GM12878 (cell line): ENCODE measurements at regions not wholly inside any gene's neighbourhood (a gene's known extent, or its start where the extent isn't known, plus 50 kb on each side); places are given as distances from the start of the nearest gene placed in this dataset.

ENCODE experiments used
- ATAC-seq: fragments of 200-7000 bp; cut with Tn5 transposase; 3 replicates; pipeline ENCODE4 v1.9.1; 2020; ENCODE audit warnings: mild to moderate bottlenecking, moderate library complexity
- BruUV-seq: library from RNA; stranded (reverse); fragments of 400-500 nt; replicated peaks from 2 replicates; lab custom pipeline; 2021; lab: Mats Ljungman, UMichigan
- CTCF ChIA-PET: fragments of 300-600 bp; sonication (Branson Sonifier 250); formaldehyde crosslinking; extraction: SDS; loops from one replicate; lab custom pipeline; 2021; ENCODE audit warnings: inconsistent platforms; lab: Yijun Ruan, JAX
- POLR2A ChIA-PET: fragments of 350-600 bp; formaldehyde crosslinking; extraction: SDS; loops from one replicate; lab custom pipeline; 2021; ENCODE audit warnings: inconsistent platforms; lab: Charles Lee
- RAD21 ChIA-PET: fragments of 300-600 bp; sonication (Branson Sonifier 250); formaldehyde crosslinking; loops from one replicate; lab custom pipeline; 2023; ENCODE audit warnings: antibody characterized with exemption; ENCODE audit not compliant: unreplicated experiment; lab: Charles Lee
- SMC1A ChIA-PET: fragments of 300-600 bp; sonication (Branson Sonifier 250); formaldehyde crosslinking; loops from one replicate; lab custom pipeline; 2023; ENCODE audit not compliant: unreplicated experiment, uncharacterized antibody; lab: Charles Lee
- DNase-seq: peaks from one replicate; pipeline ENCODE4 v3.0.0-alpha.2; 2011; ENCODE audit warnings: low read depth, low spot score
- FAIRE-seq: peaks from 3 replicates; lab custom pipeline; 2011; peaks lifted over from hg19 to GRCh38; lab: Jason Lieb, UNC
- H2AFZ ChIP-seq: 2 replicates; pipeline ENCODE4 v1.6.0; 2011; ENCODE audit warnings: low read depth, low read length, control low read depth; ENCODE audit not compliant: control insufficient read depth
- H3K27ac ChIP-seq: 2 replicates; pipeline ENCODE4 v1.5.1; 2011; ENCODE audit warnings: control low read depth; ENCODE audit not compliant: control insufficient read depth, insufficient read depth
- H3K27me3 ChIP-seq, 2 experiments: replicated peaks in 1 of 2; 2 replicates each; pipeline versions ENCODE4 v1.6.0 to v1.6.1; 2011; ENCODE audit warnings: low read length in 1 of 2; ENCODE audit not compliant: control insufficient read depth in 2 of 2, insufficient read depth in 2 of 2
- H3K36me3 ChIP-seq, 2 experiments: 2 replicates each; pipeline ENCODE4 v1.5.1; 2011; ENCODE audit warnings: low read length in 1 of 2; ENCODE audit not compliant: control insufficient read depth in 2 of 2, insufficient read depth in 2 of 2
- H3K4me1 ChIP-seq: 2 replicates; pipeline ENCODE4 v1.6.1; 2011; ENCODE audit warnings: mild to moderate bottlenecking, low read length, moderate library complexity, mixed read lengths; ENCODE audit not compliant: control insufficient read depth, insufficient read depth
- H3K4me2 ChIP-seq: 2 replicates; pipeline ENCODE4 v1.6.0; 2011; ENCODE audit warnings: control low read depth; ENCODE audit not compliant: control insufficient read depth, insufficient read depth
- H3K4me3 ChIP-seq: fragments of 200-600 bp; sonication (generic); 2 replicates; pipeline ENCODE4 v1.5.1; 2016
- H3K79me2 ChIP-seq: 2 replicates; pipeline ENCODE4 v1.6.0; 2011; ENCODE audit warnings: low read length; ENCODE audit not compliant: control insufficient read depth, insufficient read depth
- H3K9ac ChIP-seq: 2 replicates; pipeline ENCODE4 v1.8.0; 2011; ENCODE audit warnings: low read length, control low read depth, mixed read lengths; ENCODE audit not compliant: control insufficient read depth, insufficient read depth
- H3K9me3 ChIP-seq: replicated peaks from 3 replicates; pipeline ENCODE4 v1.5.1; 2011; ENCODE audit warnings: mild to moderate bottlenecking, low read length; ENCODE audit not compliant: control insufficient read depth, insufficient read depth
- H4K20me1 ChIP-seq: 2 replicates; pipeline ENCODE4 v1.6.0; 2011; ENCODE audit not compliant: control insufficient read depth, insufficient read depth
- CREM ChIP-seq: IDR thresholded peaks from 2 replicates; pipeline ENCODE4 v1.6.1; 2014; ENCODE audit warnings: antibody characterized with exemption, low read depth
- E4F1 ChIP-seq: fragments of 450-650 bp; IDR thresholded peaks from 2 replicates; pipeline ENCODE4 v1.6.1; 2018; ENCODE audit warnings: borderline replicate concordance, mild to moderate bottlenecking; ENCODE audit not compliant: partially characterized antibody
- IKZF1 ChIP-seq: fragments of 450-650 bp; conservative IDR thresholded peaks from 2 replicates; pipeline ENCODE4 v1.6.1; 2017; ENCODE audit warnings: antibody characterized with exemption, mild to moderate bottlenecking
- IRF3 ChIP-seq: fragments of 450-650 bp; IDR thresholded peaks from 2 replicates; pipeline ENCODE4 v1.6.1; 2014; ENCODE audit warnings: mild to moderate bottlenecking
- MLLT1 ChIP-seq: fragments of 450-650 bp; IDR thresholded peaks from 2 replicates; pipeline ENCODE4 v1.6.1; 2016; ENCODE audit warnings: mild to moderate bottlenecking
- MXI1 ChIP-seq: fragments of 150-350 bp; IDR thresholded peaks from 2 replicates; pipeline ENCODE4 v1.6.1; 2011; ENCODE audit warnings: low read depth, mild to moderate bottlenecking, inconsistent platforms, low read length, improper control_type of control experiment
- SP1 ChIP-seq: IDR thresholded peaks from one replicate; pipeline ENCODE4 v1.6.1; 2011; ENCODE audit warnings: low read depth, low read length
- TAF1 ChIP-seq: IDR thresholded peaks from 2 replicates; pipeline ENCODE4 v1.6.1; 2011; ENCODE audit warnings: mild to moderate bottlenecking, low read depth, low read length, borderline replicate concordance
- ZBTB4 ChIP-seq: fragments of 450-650 bp; formaldehyde crosslinking; IDR thresholded peaks from 2 replicates; pipeline ENCODE4 v1.4.0; 2022; ENCODE audit warnings: mild to moderate bottlenecking, moderate library complexity
- ZNF592 ChIP-seq: fragments of 450-650 bp; IDR thresholded peaks from 2 replicates; pipeline ENCODE4 v1.6.1; 2017; ENCODE audit warnings: mild to moderate bottlenecking, moderate library complexity
- WGBS: methylation state at CpG from one replicate; pipeline ENCODE4 v1.1.6; 2016; ENCODE audit warnings: low lambda C conversion rate; ENCODE audit not compliant: insufficient replicate concordance, insufficient coverage; ENCODE audit errors: missing lambda C conversion rate; 5-methylcytosine and 5-hydroxymethylcytosine counted together
- in situ Hi-C: fragments of 300-500 bp; cut with MboI; formaldehyde crosslinking; loops from 9 replicates; pipeline ENCODE4 v1.14.3; 2018; ENCODE audit warnings: mixed read lengths
- intact Hi-C: fragments of 100-400 bp; cut with micrococcal nuclease; formaldehyde crosslinking; loops from one replicate; pipeline ENCODE4 v1.14.2; 2022; ENCODE audit not compliant: unreplicated experiment

- H2AFZ ChIP-seq, result no peak overlapping the region
- H3K9me3 ChIP-seq, result no peaks in the 10 kb centered on the region
- no peak overlapping the region for H3K27ac ChIP-seq
- no peaks in the 10 kb centered on the region for H3K79me2 ChIP-seq
- H3K4me2 ChIP-seq, result no peak overlapping the region
- RAD21 ChIA-PET, result no interaction called here
- BruUV-seq, result no TSS peak
- SMC1A ChIA-PET, result no interaction called here
- H3K36me3 ChIP-seq, result no peaks in the 10 kb centered on the region
- no peak for FAIRE-seq
- in situ Hi-C loops (no loop called here), intact Hi-C loops (no loop called here)
- H3K4me1 ChIP-seq, result no peaks in the 10 kb centered on the region
- 31% methylated on average over 5 of the region's 5 CpGs for WGBS
- H3K9ac ChIP-seq, result no peak overlapping the region
- no peak for ATAC-seq
- CTCF ChIA-PET, result no interaction called here
- POLR2A ChIA-PET, result no interaction called here
- DNase-seq, result no peak
- TF ChIP-seq SP1 (no peak), MLLT1 (no peak), CREM (no peak), ZBTB4 (CRISPR knock-in tag) (no peak), IRF3 (no peak), TAF1 (no peak), MXI1 (no peak), ZNF592 (no peak), IKZF1 (no peak), E4F1 (no peak)
- H3K27me3 ChIP-seq, result no peaks in the 10 kb centered on the region
- H3K4me3 ChIP-seq, result no peak overlapping the region
- no peaks in the 10 kb centered on the region for H4K20me1 ChIP-seq
Measured at GRCh38 chr21:28100366-28100765, 892.3 kb downstream of the LTN1 start.
